ENCODE measurements at regions not wholly inside any gene's neighbourhood (a gene's known extent, or its start where the extent isn't known, plus 50 kb on each side); places are given as distances from the start of the nearest gene placed in this dataset.

- no peak overlapping the region for H3K27ac ChIP-seq
- TF ChIP-seq CTCF (conservative IDR thresholded peaks at IDR 0.05), result no peak
Measured at GRCh38 chr5:176711883-176712282, 64.6 kb downstream of the TSPAN17 start.

GRCh38 chr5:176712546-176713304 lies 65.4 kb downstream of the TSPAN17 start:
- no peak overlapping the region for H3K27ac ChIP-seq
- TF ChIP-seq CTCF (conservative IDR thresholded peaks at IDR 0.05), result no peak

- no peak for TF ChIP-seq CTCF (conservative IDR thresholded peaks at IDR 0.05)
- H3K27ac ChIP-seq, result no peak overlapping the region
Measured at GRCh38 chr5:176713409-176713808, 66.1 kb downstream of the TSPAN17 start.

- no peak for TF ChIP-seq CTCF (conservative IDR thresholded peaks at IDR 0.05)
- no peak overlapping the region for H3K27ac ChIP-seq
Measured at GRCh38 chr5:176714067-176714466, 66.8 kb downstream of the TSPAN17 start.

- H3K27ac ChIP-seq, result no peak overlapping the region
- no peak for TF ChIP-seq CTCF (conservative IDR thresholded peaks at IDR 0.05)
Measured at GRCh38 chr5:176716320-176716719, 69.0 kb downstream of the TSPAN17 start.

GRCh38 chr5:176719113-176719739 lies 71.9 kb downstream of the TSPAN17 start:
- no peak for TF ChIP-seq CTCF (conservative IDR thresholded peaks at IDR 0.05)
- H3K27ac ChIP-seq, result peak overlapping the region; percentile 2; the same call in 1 of the 2 replicates

GRCh38 chr5:176721509-176721908 lies 74.2 kb downstream of the TSPAN17 start:
- H3K27ac ChIP-seq, result no peak overlapping the region
- no peak for TF ChIP-seq CTCF (conservative IDR thresholded peaks at IDR 0.05)
